GM03348 (cell line): ENCODE measurements at regions not wholly inside any gene's neighbourhood (a gene's known extent, or its start where the extent isn't known, plus 50 kb on each side); places are given as distances from the start of the nearest gene placed in this dataset.
A peak's percentile ranks its signal among the peaks of the same experiment; 100 is the strongest.
"Not testable (repeated sequence)": the region's sequence is repeated elsewhere in the genome, so short reads cannot be mapped to it uniquely, and the experiment has no call there.

Experiments
- DNase-seq: peaks from one replicate; pipeline ENCODE4 v3.0.0; 2012; ENCODE audit warnings: low spot score

GRCh38 chr5:152608458-152608857, 203.4 kb upstream of the NMUR2 start:
- no peak for DNase-seq

GRCh38 chr5:152619756-152620155, 214.7 kb upstream of the NMUR2 start:
- DNase-seq = no peak

DNA sequence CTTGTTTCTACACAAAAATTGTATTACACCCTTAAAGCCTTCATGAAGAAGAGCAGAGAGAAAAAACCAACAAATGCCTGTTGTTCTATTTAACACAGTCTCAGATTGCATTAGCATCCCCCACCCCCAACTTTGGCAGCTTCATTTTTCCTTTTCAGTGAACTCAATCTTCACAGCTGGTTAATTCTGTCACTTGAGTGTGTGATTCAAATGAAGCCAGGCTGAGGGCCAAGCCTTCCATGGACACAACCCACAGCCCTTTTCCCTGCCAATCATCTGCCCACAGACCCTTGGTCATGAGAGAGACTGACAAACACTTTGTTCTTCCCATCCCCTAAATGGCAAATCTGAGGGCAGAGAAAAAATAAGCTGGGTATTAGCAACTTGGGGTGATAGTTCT, 217.5 kb upstream of the NMUR2 start:
- no peak for DNase-seq

- DNase-seq = no peak
Measured at GRCh38 chr5:152623951-152624350, 218.9 kb upstream of the NMUR2 start.

- no peak for DNase-seq
Measured at GRCh38 chr5:152625696-152626095, 220.6 kb upstream of the NMUR2 start.

DNA sequence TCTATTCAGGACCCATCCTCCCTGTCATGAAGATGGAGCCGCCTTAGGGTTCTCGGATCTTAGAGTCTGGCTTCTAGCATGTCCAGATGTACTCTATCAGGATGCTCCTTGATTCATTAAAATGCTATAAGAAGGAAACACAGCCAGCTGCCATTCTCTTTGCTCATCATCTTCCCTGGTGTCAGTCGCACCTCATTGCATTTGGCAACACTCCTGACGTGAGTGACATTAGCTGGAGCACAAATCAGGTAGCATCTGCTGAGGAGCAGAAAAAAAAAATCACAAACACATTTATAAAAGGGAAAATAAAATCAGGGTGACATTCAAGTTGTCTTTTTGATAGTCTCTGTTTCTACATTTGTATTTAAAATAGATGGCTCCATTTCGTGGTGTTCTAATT, 226.1 kb upstream of the NMUR2 start:
- DNase-seq = no peak

- no peak for DNase-seq
Measured at GRCh38 chr5:152632360-152632759, 227.3 kb upstream of the NMUR2 start.

DNA sequence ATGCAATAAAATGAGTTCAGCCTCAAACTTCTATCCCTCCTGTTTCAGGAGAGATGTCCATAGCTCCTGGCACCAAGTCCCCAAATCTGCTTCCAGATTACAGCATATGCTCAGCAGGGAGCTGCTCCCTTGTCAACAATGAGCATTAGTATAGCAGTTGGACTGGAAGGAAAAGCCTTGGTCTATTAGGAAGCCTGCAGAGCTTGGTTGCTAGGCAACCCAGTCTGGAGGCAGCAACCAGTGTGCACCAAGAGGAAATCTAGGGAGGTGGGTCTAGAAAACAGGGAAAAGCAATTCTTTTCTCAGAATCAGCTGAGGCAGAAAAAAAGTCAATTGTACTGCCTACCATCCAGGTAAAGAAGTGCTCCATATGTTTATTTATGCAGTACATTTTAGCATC, 229.5 kb upstream of the NMUR2 start:
- no peak for DNase-seq

GRCh38 chr5:152638996-152639552, 234.0 kb upstream of the NMUR2 start:
- no peak for DNase-seq

GRCh38 chr5:152641970-152642805, 237.1 kb upstream of the NMUR2 start:
- no peak for DNase-seq

GRCh38 chr5:152642880-152643279, 237.8 kb upstream of the NMUR2 start:
- DNase-seq = no peak

DNA sequence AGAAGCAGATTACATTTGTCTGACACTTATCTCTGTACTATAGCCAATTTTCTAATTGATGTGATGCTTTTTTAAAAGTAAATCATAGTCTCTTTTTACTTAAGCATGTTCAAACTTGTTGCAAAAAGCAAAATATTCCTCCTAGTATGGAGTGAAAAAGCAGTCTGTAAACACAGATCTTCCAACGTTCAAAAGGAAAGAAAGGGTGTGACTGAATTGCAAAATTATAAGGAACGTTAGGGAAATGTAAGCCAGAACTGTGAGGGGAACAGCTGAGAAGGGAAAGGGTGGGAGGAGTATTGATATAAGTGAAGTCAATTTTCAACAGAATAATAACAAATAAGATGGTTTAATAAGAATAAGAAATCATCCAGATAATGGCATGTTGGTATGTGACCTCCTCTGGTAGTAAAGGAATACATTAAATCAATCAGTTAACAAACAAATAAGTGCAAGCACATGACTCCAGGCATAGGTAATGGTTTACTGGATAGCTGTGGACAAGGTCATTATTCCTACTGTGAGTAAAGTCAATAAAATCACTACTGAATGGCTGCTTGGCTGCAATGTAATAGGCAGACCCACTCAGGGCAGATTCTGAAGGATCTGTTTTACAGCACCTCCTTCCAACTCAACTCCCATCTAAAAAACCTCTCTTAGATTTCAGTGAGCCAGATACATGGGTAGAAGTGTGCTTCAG, 239.1 kb upstream of the NMUR2 start:
- DNase-seq = no peak

DNA sequence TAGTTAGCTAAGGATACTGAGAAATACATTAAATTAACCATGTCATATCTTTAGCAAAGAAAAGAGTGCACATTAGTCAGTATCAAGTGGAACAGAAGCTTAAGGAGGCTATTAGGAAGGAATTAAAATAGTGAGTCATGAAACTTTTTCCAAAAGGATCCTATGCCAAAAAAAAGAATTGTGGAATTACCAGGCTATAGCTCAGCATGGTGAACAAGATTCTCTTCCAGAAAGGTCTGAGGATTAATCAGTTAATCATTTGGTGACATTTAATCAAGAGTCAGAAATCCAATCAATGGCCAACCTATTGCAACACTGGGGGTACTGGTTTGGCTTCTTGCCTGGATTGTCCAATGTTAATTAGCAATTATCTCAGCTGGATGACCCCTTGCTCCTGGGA, 244.5 kb upstream of the NMUR2 start:
- DNase-seq = no peak

DNA sequence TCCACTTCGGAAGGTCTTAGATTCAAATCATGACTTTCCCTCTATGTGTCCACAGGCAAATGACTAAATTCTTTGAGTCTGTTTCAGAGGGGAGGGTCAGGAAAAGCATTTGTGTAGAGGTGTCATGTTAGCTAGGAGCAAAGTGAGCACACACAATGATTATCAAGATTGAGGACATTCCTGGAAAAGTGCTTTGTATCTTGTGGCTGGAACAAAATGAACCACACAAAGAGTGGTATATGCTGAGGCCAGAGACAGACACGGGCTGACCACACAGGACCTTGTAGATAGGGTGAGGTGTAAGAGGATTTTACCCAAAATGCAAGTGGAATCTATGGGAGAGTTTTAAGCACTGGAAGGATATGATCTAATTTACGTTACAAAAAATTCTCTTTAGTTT, 245.3 kb upstream of the NMUR2 start:
- no peak for DNase-seq

GRCh38 chr5:152659470-152659869, 254.4 kb upstream of the NMUR2 start:
- not testable (repeated sequence) for DNase-seq

- no peak for DNase-seq
Measured at GRCh38 chr5:152673601-152674000, 268.5 kb upstream of the NMUR2 start.

- no peak for DNase-seq
Measured at GRCh38 chr5:152674403-152674802, 269.3 kb upstream of the NMUR2 start.

- no peak for DNase-seq
Measured at GRCh38 chr5:152676196-152676595, 271.1 kb upstream of the NMUR2 start.

DNA sequence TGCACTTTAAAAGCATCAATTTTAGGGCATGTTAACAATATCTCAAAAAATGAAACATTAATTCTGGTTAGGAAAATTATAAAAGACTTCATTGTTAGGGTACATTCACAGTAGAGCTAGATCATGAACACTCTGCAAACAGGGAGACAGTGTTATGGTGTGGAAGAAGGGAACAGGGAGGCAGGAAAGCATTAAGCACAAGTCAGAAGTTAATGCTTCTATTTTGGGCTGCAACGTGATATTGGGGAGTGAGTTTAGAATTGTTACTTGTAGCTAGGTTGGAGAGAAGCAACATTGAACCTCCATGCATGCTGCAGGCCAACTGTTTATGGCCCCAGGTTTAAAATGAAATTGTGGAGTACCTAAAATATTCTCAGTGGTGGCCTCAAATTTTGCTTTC, 278.1 kb upstream of the NMUR2 start:
- no peak for DNase-seq

DNA sequence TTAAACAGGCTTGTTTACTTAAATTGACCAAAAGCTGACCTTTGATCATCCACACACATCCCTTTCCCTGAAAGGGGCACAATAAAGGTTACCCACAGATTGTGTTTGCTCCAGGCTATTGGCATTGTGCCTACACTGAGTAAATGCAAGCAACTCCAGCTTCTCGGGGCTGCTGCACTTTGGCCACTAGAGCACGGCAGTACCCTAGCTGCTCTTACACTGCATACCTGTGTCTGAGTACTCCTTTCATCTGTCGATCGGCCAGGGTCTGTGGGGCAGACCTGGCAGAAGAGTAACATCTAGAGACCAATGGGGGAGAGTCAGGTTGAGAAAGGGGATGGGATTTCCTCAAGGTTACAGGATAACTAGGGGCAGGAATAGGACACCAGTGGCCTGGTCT, 281.9 kb upstream of the NMUR2 start:
- DNase-seq = no peak

- DNase-seq = peak; percentile 56
Measured at GRCh38 chr5:152688561-152689249, 283.6 kb upstream of the NMUR2 start.

DNA sequence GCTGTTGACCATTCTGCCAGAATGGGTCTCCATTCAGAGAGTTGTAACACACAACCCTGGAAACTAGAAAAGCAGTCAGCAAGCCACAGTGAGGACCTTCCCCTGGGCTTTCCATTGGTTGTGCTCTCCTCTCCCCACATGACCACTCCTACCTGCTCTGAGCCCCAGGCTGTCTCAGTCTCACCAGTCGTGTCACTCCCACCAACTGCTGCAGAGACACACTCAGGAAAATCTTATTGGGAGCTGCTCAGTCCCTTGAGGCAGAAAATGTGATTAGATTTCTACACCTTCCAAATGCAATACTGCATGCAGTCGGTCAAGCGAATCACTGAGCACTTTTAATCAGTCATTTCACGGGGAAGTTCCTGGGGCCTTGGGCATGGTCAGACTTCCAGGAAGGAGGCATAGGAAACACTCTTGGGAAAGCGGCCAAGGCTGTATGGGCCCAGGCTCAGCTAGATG, 284.2 kb upstream of the NMUR2 start:
- DNase-seq = no peak

- DNase-seq = no peak
Measured at GRCh38 chr5:152694231-152694630, 289.2 kb upstream of the NMUR2 start.
